ENCODE measurements at regions not wholly inside any gene's neighbourhood (a gene's known extent, or its start where the extent isn't known, plus 50 kb on each side); places are given as distances from the start of the nearest gene placed in this dataset.

- no TSS peak for BruUV-seq (replicated peaks)
- intact Hi-C loops (cut with micrococcal nuclease; ENCODE audit: unreplicated experiment) = no loop called here
- TF ChIP-seq CTCF (IDR thresholded peaks at IDR 0.05; ENCODE audit: unreplicated experiment) = no peak
- no peak for DNase-seq
- H3K4me3 Mint-ChIP-seq (ENCODE audit: low read depth, unreplicated experiment) = no peak overlapping the region
- H3K4me1 Mint-ChIP-seq (ENCODE audit: low read depth, unreplicated experiment) = peaks cover 14% of the 10 kb centered on the region
- H3K27ac Mint-ChIP-seq (ENCODE audit: unreplicated experiment) = no peak overlapping the region
- no peaks in the 10 kb centered on the region for H3K36me3 Mint-ChIP-seq (ENCODE audit: insufficient read depth, unreplicated experiment)
- H3K27me3 Mint-ChIP-seq (ENCODE audit: unreplicated experiment) = no peaks in the 10 kb centered on the region
- no peaks in the 10 kb centered on the region for H3K9me3 Mint-ChIP-seq (ENCODE audit: low read depth, unreplicated experiment)
- CTCF ChIA-PET = no interaction called here
Observed at GRCh38 chr15:62469478-62469873, 304.4 kb upstream of the C2CD4B start.

GRCh38 chr15:62469874-62470688 lies 305.0 kb upstream of the C2CD4B start:
- no TSS peak for BruUV-seq (replicated peaks)
- Mint-ChIP-seq H3K27ac (ENCODE audit: unreplicated experiment) (no peak overlapping the region), H3K36me3 (ENCODE audit: insufficient read depth, unreplicated experiment) (no peaks in the 10 kb centered on the region), H3K4me3 (ENCODE audit: low read depth, unreplicated experiment) (no peak overlapping the region), H3K9me3 (ENCODE audit: low read depth, unreplicated experiment) (no peaks in the 10 kb centered on the region), H3K27me3 (ENCODE audit: unreplicated experiment) (no peaks in the 10 kb centered on the region), H3K4me1 (ENCODE audit: low read depth, unreplicated experiment) (peaks cover 14% of the 10 kb centered on the region)
- CTCF ChIA-PET = no interaction called here
- intact Hi-C loops (cut with micrococcal nuclease; ENCODE audit: unreplicated experiment) = no loop called here
- DNase-seq = peak; percentile 22
- TF ChIP-seq CTCF (IDR thresholded peaks at IDR 0.05; ENCODE audit: unreplicated experiment) = no peak

GRCh38 chr15:62472616-62473299 lies 307.7 kb upstream of the C2CD4B start:
- peak; percentile 46 for DNase-seq
- Mint-ChIP-seq H3K36me3 (ENCODE audit: insufficient read depth, unreplicated experiment) (no peaks in the 10 kb centered on the region), H3K4me3 (ENCODE audit: low read depth, unreplicated experiment) (no peak overlapping the region), H3K27ac (ENCODE audit: unreplicated experiment) (no peak overlapping the region), H3K4me1 (ENCODE audit: low read depth, unreplicated experiment) (peaks cover 14% of the 10 kb centered on the region), H3K9me3 (ENCODE audit: low read depth, unreplicated experiment) (no peaks in the 10 kb centered on the region), H3K27me3 (ENCODE audit: unreplicated experiment) (peaks cover 7% of the 10 kb centered on the region)
- intact Hi-C loops (cut with micrococcal nuclease; ENCODE audit: unreplicated experiment) = no loop called here
- no peak for TF ChIP-seq CTCF (IDR thresholded peaks at IDR 0.05; ENCODE audit: unreplicated experiment)
- CTCF ChIA-PET = no interaction called here
- BruUV-seq (replicated peaks) = no TSS peak

GRCh38 chr15:62474021-62474770 lies 309.1 kb upstream of the C2CD4B start:
- no TSS peak for BruUV-seq (replicated peaks)
- Mint-ChIP-seq H3K36me3 (ENCODE audit: insufficient read depth, unreplicated experiment) (no peaks in the 10 kb centered on the region), H3K9me3 (ENCODE audit: low read depth, unreplicated experiment) (no peaks in the 10 kb centered on the region), H3K4me1 (ENCODE audit: low read depth, unreplicated experiment) (peaks cover 14% of the 10 kb centered on the region), H3K27me3 (ENCODE audit: unreplicated experiment) (peaks cover 9% of the 10 kb centered on the region), H3K4me3 (ENCODE audit: low read depth, unreplicated experiment) (no peak overlapping the region), H3K27ac (ENCODE audit: unreplicated experiment) (no peak overlapping the region)
- intact Hi-C loops (cut with micrococcal nuclease; ENCODE audit: unreplicated experiment) = no loop called here
- no peak for TF ChIP-seq CTCF (IDR thresholded peaks at IDR 0.05; ENCODE audit: unreplicated experiment)
- no peak for DNase-seq
- CTCF ChIA-PET = no interaction called here

All from Calu3 (cell line).